K562 (cell line): ENCODE measurements at regions not wholly inside any gene's neighbourhood (a gene's known extent, or its start where the extent isn't known, plus 50 kb on each side); places are given as distances from the start of the nearest gene placed in this dataset.

ENCODE experiments used
- ATAC-seq: fragments of 200-7000 bp; cut with Tn5 transposase; 3 replicates; pipeline ENCODE4 v1.9.1; 2020; ENCODE audit warnings: moderate library complexity
- BruUV-seq: library from RNA; stranded (reverse); fragments of 400-500 nt; replicated peaks from 2 replicates; lab custom pipeline; 2021; lab: Mats Ljungman, UMichigan
- CTCF ChIA-PET: fragments of 300-600 bp; formaldehyde crosslinking; extraction: SDS; loops from one replicate; lab custom pipeline; 2021; ENCODE audit warnings: low intra/inter-chr PET ratio; lab: Yijun Ruan, JAX
- POLR2A ChIA-PET: fragments of 300-600, 350-650 bp; sonication (Branson Sonifier 250); formaldehyde crosslinking; extraction: SDS; loops from one replicate; lab custom pipeline; 2021; ENCODE audit warnings: antibody characterized with exemption, inconsistent platforms; lab: Yijun Ruan, JAX
- DNase-seq, 4 experiments: peaks; one replicate each; pipeline versions ENCODE4 v3.0.0 to v3.0.0-alpha.2; 2011 to 2018; ENCODE audit warnings: low spot score in 3 of 4, mixed read lengths in 3 of 4; ENCODE audit errors: extremely low read depth in 1 of 4
- FAIRE-seq: peaks from 2 replicates; lab custom pipeline; 2011; peaks lifted over from hg19 to GRCh38; lab: Jason Lieb, UNC
- H2AFZ ChIP-seq: 2 replicates; pipeline ENCODE4 v1.6.0; 2011; ENCODE audit warnings: low read depth, low read length, control low read depth, inconsistent platforms
- H3K27ac ChIP-seq: fragments of 200-600 bp; 3 replicates; pipeline ENCODE4 v1.8.0; 2011; ENCODE audit warnings: low read depth, mild to moderate bottlenecking, control low read depth, inconsistent platforms, low read length, moderate library complexity, mixed read lengths; ENCODE audit errors: extremely low read depth
- H3K27me3 ChIP-seq, 2 experiments: fragments of 300-600 bp in 1 of 2; 2 replicates in 1 of 2; 3 replicates in 1 of 2; pipeline versions ENCODE4 v1.6.0 to v1.8.0; 2011; ENCODE audit warnings: inconsistent platforms in 2 of 2, low read length in 2 of 2, mild to moderate bottlenecking in 1 of 2, mixed read lengths in 1 of 2, moderate library complexity in 1 of 2; ENCODE audit not compliant: control insufficient read depth in 2 of 2, insufficient read depth in 2 of 2
- H3K36me3 ChIP-seq: fragments of 300-600 bp; 3 replicates; pipeline ENCODE4 v1.8.0; 2011; ENCODE audit warnings: mild to moderate bottlenecking, low read length, inconsistent platforms; ENCODE audit not compliant: control insufficient read depth, insufficient read depth
- H3K4me1 ChIP-seq, 2 experiments: fragments of 200-600 bp in 1 of 2; replicated peaks in 1 of 2; 2 replicates in 1 of 2; 3 replicates in 1 of 2; pipeline versions ENCODE4 v1.5.1 to v1.8.0; 2011; ENCODE audit warnings: inconsistent platforms in 2 of 2, low read length in 2 of 2, mild to moderate bottlenecking in 1 of 2, mixed read lengths in 1 of 2, moderate library complexity in 1 of 2; ENCODE audit not compliant: control insufficient read depth in 2 of 2, insufficient read depth in 2 of 2
- H3K4me2 ChIP-seq: 2 replicates; pipeline ENCODE4 v1.6.1; 2011; ENCODE audit warnings: low read length, control low read depth, inconsistent platforms, mixed read lengths; ENCODE audit not compliant: insufficient read depth
- H3K4me3 ChIP-seq: fragments of 200-600 bp; sonication (generic), shearing (Covaris generic); 2 replicates; pipeline ENCODE4 v1.5.1; 2016; ENCODE audit warnings: control low read depth, inconsistent platforms
- H3K79me2 ChIP-seq: fragments of 200-600 bp; 3 replicates; pipeline ENCODE4 v1.8.0; 2011; ENCODE audit warnings: low read length, inconsistent platforms; ENCODE audit not compliant: control insufficient read depth, insufficient read depth
- H3K9ac ChIP-seq, 2 experiments: 2 replicates each; pipeline versions ENCODE4 v1.6.0 to v1.6.1; 2011; ENCODE audit warnings: low read depth in 2 of 2, low read length in 2 of 2, control low read depth in 1 of 2, inconsistent platforms in 1 of 2, mild to moderate bottlenecking in 1 of 2, mixed read lengths in 1 of 2; ENCODE audit not compliant: insufficient read depth in 1 of 2
- H3K9me1 ChIP-seq: one replicate; pipeline ENCODE4 v1.6.0; 2011; ENCODE audit warnings: inconsistent platforms, mild to moderate bottlenecking, low read length, moderate library complexity; ENCODE audit not compliant: control insufficient read depth, insufficient read depth
- H3K9me3 ChIP-seq: replicated peaks from 2 replicates; pipeline ENCODE4 v1.5.1; 2011; ENCODE audit warnings: low read depth, low read length, inconsistent platforms; ENCODE audit not compliant: control insufficient read depth, insufficient read depth
- H4K20me1 ChIP-seq: replicated peaks from 2 replicates; pipeline ENCODE4 v1.6.1; 2011; ENCODE audit warnings: low read length, inconsistent platforms, mixed read lengths; ENCODE audit not compliant: control insufficient read depth, insufficient read depth
- ATF1 ChIP-seq, 2 experiments: fragments of 450-650 bp in 1 of 2; IDR thresholded peaks; 2 replicates each; pipeline ENCODE4 v1.6.1; 2016; ENCODE audit warnings: missing compliant biosample characterization in 1 of 2, missing genetic modification characterization in 1 of 2
- BMI1 ChIP-seq: fragments of 150-350 bp; IDR thresholded peaks from 2 replicates; pipeline ENCODE4 v1.6.1; 2014; ENCODE audit warnings: low read length
- IRF2 ChIP-seq: sonication (generic); formaldehyde crosslinking; IDR thresholded peaks from 2 replicates; pipeline ENCODE4 v1.8.1; 2022; ENCODE audit warnings: mild to moderate bottlenecking, missing genetic modification reagents
- MEIS2 ChIP-seq: fragments of 450-650 bp; IDR thresholded peaks from 2 replicates; pipeline ENCODE4 v1.6.1; 2014; ENCODE audit warnings: mild to moderate bottlenecking; ENCODE audit not compliant: partially characterized antibody
- NELFE ChIP-seq: IDR thresholded peaks from 2 replicates; pipeline ENCODE4 v1.6.1; 2011; ENCODE audit warnings: mild to moderate bottlenecking; ENCODE audit not compliant: insufficient read depth, insufficient read length
- PML ChIP-seq: IDR thresholded peaks from 2 replicates; pipeline ENCODE4 v1.6.1; 2012; ENCODE audit warnings: low read length, inconsistent platforms
- POLR2AphosphoS5 ChIP-seq: IDR thresholded peaks from 2 replicates; pipeline ENCODE4 v1.6.1; 2011; ENCODE audit warnings: mild to moderate bottlenecking, low read depth, low read length, moderate library complexity; ENCODE audit not compliant: control insufficient read depth, insufficient read depth
- RBM22 ChIP-seq: fragments of 200-400 bp; formaldehyde crosslinking; IDR thresholded peaks from 2 replicates; pipeline ENCODE4 v1.6.1; 2018; ENCODE audit warnings: low read length, low read depth; ENCODE audit not compliant: poor library complexity, severe bottlenecking
- RBM39 ChIP-seq: fragments of 200-400 bp; formaldehyde crosslinking; optimal IDR thresholded peaks from 2 replicates; pipeline ENCODE3; 2018; ENCODE audit warnings: low read depth, low read length
- TCF7L2 ChIP-seq: fragments of 150-350 bp; IDR thresholded peaks from 2 replicates; pipeline ENCODE4 v1.6.1; 2016; ENCODE audit warnings: low read depth, mild to moderate bottlenecking, low read length, moderate library complexity
- TEAD4 ChIP-seq, 2 experiments: sonication (generic) in 1 of 2; formaldehyde crosslinking in 1 of 2; IDR thresholded peaks; 2 replicates each; pipeline versions ENCODE4 v1.6.1 to v1.8.0; 2012 to 2022; ENCODE audit warnings: borderline replicate concordance in 1 of 2, inconsistent platforms in 1 of 2, low read length in 1 of 2, mild to moderate bottlenecking in 1 of 2, missing genetic modification reagents in 1 of 2
- TRIM28 ChIP-seq: fragments of 450-650 bp; IDR thresholded peaks from 2 replicates; pipeline ENCODE4 v1.6.1; 2017
- U2AF1 ChIP-seq: fragments of 200-400 bp; formaldehyde crosslinking; optimal IDR thresholded peaks from 2 replicates; pipeline ENCODE3; 2017; ENCODE audit warnings: mild to moderate bottlenecking, low read depth, low read length, moderate library complexity
- U2AF2 ChIP-seq: fragments of 200-400 bp; formaldehyde crosslinking; optimal IDR thresholded peaks from 2 replicates; pipeline ENCODE3; 2017; ENCODE audit warnings: low read depth, mild to moderate bottlenecking, low read length
- ZBTB17 ChIP-seq: fragments of 450-650 bp; formaldehyde crosslinking; IDR thresholded peaks from 2 replicates; pipeline ENCODE4 v1.4.0; 2020; ENCODE audit warnings: mild to moderate bottlenecking
- ZC3H8 ChIP-seq: fragments of 450-650 bp; IDR thresholded peaks from 2 replicates; pipeline ENCODE4 v1.6.1; 2017
- ZNF282 ChIP-seq: sonication (generic); formaldehyde crosslinking; IDR thresholded peaks from 2 replicates; pipeline ENCODE4 v1.8.1; 2023; ENCODE audit warnings: missing genetic modification reagents
- ZNF316 ChIP-seq: fragments of 450-650 bp; IDR thresholded peaks from 2 replicates; pipeline ENCODE4 v1.6.1; 2016
- WGBS: fragments of 100-300 bp; shearing (Covaris generic); methylation state at CpG from one replicate; pipeline ENCODE4 v1.1.6; 2016; ENCODE audit warnings: low coverage, mixed read lengths; ENCODE audit not compliant: insufficient coverage; ENCODE audit errors: missing lambda C conversion rate; 5-methylcytosine and 5-hydroxymethylcytosine counted together
- in situ Hi-C: fragments of 300-500 bp; cut with MboI; formaldehyde crosslinking; loops from 4 replicates; pipeline ENCODE4 v1.15.0; 2018; ENCODE audit warnings: inconsistent platforms, mixed read lengths
- intact Hi-C: fragments of 100-400 bp; cut with micrococcal nuclease; formaldehyde crosslinking; loops from 2 replicates; pipeline ENCODE4 v1.14.2; 2022
- TF ChIP-seq, protein P1 (sequence below): fragments of 250-450 bp; sonication (Bioruptor Pico); IDR thresholded peaks from 2 replicates; pipeline ENCODE4 v1.8.0; 2021; ENCODE audit warnings: borderline replicate concordance, mild to moderate bottlenecking, moderate library complexity; ENCODE audit not compliant: poor library complexity, severe bottlenecking
- TF ChIP-seq, protein P2 (sequence below), 2 experiments: fragments of 450-650 bp; IDR thresholded peaks; 2 replicates each; pipeline ENCODE4 v1.6.1; 2016

DNA sequence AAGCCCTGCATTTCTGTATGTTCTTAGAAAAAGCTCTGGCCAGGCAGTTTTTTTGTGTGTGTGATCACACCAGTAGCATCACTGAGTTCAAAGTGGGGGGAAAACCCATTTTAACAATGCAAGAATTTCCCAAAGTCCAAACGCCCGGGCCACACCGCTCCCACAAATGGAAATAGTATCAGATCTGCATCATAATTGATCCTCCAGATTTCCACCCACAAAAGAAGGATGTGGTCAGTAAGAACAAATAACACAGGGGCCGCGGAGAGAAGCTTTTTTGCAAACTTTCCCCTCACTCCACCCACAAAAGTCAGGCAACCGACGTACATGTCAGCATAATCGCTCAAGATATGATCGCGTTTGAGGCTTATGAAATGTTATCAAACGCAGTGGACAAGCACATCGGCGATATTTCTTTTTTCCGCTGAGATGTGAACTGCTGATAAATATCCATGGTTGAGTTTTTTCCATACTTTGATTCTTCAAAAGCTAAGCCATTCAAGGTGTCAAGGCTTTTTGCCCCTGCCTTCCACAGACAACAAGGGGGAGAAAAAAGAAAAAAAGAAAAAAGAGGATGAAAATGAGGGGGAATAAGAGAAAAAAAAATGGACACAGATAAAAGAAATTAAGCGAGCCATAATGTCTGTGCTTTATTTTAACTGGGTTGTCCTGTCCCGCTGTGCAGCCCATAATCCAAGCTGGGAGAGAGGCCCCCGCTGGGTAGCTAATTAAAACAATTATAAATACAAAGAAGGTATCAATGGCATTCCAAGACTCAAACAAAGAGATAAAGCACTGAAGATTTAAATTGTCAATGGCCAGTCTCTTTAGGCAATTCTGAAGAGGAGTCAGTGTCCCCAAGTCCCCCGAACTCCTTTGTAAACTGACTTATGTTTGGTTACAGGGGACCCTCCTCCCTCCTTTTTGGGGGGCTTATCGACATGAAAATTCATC lies 143.5 kb downstream of the ZFP64 start:
- Histone ChIP-seq H3K4me3 (no peak overlapping the region), H3K36me3 (no peaks in the 10 kb centered on the region), H3K4me1 (no peaks in the 10 kb centered on the region), H3K9me3 (no peaks in the 10 kb centered on the region), H3K9me1 (no peaks in the 10 kb centered on the region), H3K79me2 (no peaks in the 10 kb centered on the region), H3K27ac (no peak overlapping the region), H3K27me3 (peaks cover 6 to 8% of the 10 kb centered on the region in 2 experiments; a peak in 2 of 5 replicates), H2AFZ (no peak overlapping the region), H3K4me2 (no peak overlapping the region)
- intact Hi-C loops, result no loop called here
- BruUV-seq, result no TSS peak
- CTCF ChIA-PET, result no interaction called here
- in situ Hi-C loops, result no loop called here
- no peak for FAIRE-seq
- TF ChIP-seq TRIM28 (no peak), RBM39 (no peak), RBM22 (no peak), ZNF316 (no peak), ZNF282 (CRISPR knock-in tag) (no peak), PML (no peak), U2AF1 (no peak), TEAD4 (IDR thresholded peaks at IDR 0.05; ENCODE audit: low read length) (no peak), TEAD4 (CRISPR knock-in tag; IDR thresholded peaks at IDR 0.05; ENCODE audit: borderline replicate concordance) (no peak), U2AF2 (no peak), ATF1 (CRISPR knock-in tag; IDR thresholded peaks at IDR 0.05) (no peak), ATF1 (tag; IDR thresholded peaks at IDR 0.05) (no peak), MEIS2 (no peak), POLR2AphosphoS5 (no peak), BMI1 (no peak), ZBTB17 (no peak), IRF2 (CRISPR knock-in tag) (no peak), ZC3H8 (no peak), TCF7L2 (no peak), NELFE (no peak)
- TF ChIP-seq, protein P1, sequence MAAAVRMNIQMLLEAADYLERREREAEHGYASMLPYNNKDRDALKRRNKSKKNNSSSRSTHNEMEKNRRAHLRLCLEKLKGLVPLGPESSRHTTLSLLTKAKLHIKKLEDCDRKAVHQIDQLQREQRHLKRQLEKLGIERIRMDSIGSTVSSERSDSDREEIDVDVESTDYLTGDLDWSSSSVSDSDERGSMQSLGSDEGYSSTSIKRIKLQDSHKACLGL, result no peak
- TF ChIP-seq, protein P2, sequence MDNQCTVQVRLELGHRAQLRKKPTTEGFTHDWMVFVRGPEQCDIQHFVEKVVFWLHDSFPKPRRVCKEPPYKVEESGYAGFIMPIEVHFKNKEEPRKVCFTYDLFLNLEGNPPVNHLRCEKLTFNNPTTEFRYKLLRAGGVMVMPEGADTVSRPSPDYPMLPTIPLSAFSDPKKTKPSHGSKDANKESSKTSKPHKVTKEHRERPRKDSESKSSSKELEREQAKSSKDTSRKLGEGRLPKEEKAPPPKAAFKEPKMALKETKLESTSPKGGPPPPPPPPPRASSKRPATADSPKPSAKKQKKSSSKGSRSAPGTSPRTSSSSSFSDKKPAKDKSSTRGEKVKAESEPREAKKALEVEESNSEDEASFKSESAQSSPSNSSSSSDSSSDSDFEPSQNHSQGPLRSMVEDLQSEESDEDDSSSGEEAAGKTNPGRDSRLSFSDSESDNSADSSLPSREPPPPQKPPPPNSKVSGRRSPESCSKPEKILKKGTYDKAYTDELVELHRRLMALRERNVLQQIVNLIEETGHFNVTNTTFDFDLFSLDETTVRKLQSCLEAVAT (IDR thresholded peaks at IDR 0.05), result no peak
- TF ChIP-seq, all 486 proteins: peak for 0
- 2% methylated on average over 19 of the region's 19 CpGs for WGBS
- Histone ChIP-seq H3K9ac (no peak overlapping the region), H4K20me1 (no peaks in the 10 kb centered on the region)
- POLR2A ChIA-PET, result interaction anchor here (0.9 to 1.2 kb wide), 2 partner anchors 12 to 14 kb away, joined by 3 to 5 read pairs; no protein-coding TSS in a partner anchor
- ATAC-seq (no peak), DNase-seq (no peak)
